HUDEP-2 (cell line): ENCODE measurements at regions not wholly inside any gene's neighbourhood (a gene's known extent, or its start where the extent isn't known, plus 50 kb on each side); places are given as distances from the start of the nearest gene placed in this dataset.
A peak's percentile ranks its signal among the peaks of the same experiment; 100 is the strongest.

Source experiments
- DNase-seq, 76 experiments: peaks; one replicate each; lab custom pipeline; 2025; ENCODE audit not compliant: unreplicated experiment in 76 of 76; lab: John Stamatoyannopoulos, UW

DNA sequence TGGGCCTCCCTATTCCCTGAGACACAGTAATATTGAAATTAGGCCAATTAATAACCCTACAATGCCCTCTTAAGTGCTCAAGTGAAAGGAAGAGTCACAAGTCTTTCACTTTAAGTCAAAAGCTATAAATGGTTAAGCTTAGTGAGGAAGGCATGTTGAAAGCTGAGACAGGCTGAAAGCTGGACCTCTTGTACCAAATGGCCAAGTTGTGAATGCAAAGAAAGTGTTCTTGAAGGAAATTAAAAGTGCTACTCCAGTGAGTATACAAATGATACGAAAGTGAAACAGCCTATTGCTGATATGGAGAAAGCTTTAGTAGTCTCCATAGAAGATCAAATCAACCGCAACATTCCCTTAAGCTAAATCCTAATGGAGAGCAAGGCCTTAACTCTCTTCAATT lies 140.8 kb downstream of the PTCSC3 start:
- DNase-seq: no peak

DNA sequence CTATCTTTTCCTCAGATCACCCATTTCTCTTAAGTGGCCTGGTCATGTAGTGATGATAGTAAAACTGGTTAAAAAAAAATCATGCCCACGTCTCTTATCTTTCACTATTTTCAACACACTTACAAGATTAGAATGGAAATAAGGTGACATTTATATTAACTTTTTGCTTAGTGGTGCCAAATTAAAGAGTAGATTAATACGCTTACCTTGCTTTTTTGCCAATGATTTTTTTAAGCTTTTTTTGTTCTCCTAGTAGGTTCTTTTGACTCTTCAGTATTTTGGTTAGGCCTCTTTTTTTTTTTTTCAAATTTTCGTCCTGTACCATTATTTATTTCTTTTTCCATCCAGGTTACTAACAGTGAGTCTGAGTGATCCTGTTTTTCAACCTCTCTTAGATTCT lies 147.9 kb downstream of the PTCSC3 start:
- no peak for DNase-seq

DNA sequence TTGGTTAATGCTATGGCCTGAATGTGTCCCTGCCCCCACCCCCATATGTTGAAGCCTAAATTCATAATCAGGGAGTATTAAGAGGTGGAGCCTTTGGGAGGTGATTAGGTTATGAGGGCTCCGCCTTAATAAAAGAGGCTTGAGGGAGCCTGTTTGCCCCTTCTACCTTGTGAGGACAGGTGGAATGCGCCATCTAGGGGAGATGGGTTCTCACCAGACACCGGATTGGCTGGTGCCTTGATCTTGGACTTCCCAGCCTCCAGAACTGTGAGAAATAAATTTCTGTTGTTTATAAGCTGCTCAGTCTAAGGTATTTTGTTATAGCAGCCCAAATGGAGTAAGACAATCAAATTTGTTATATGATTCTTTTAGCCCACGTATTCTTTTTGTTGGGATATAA lies 148.3 kb downstream of the PTCSC3 start:
- peak in 1 of 76 experiments; percentile 1 for DNase-seq

DNA sequence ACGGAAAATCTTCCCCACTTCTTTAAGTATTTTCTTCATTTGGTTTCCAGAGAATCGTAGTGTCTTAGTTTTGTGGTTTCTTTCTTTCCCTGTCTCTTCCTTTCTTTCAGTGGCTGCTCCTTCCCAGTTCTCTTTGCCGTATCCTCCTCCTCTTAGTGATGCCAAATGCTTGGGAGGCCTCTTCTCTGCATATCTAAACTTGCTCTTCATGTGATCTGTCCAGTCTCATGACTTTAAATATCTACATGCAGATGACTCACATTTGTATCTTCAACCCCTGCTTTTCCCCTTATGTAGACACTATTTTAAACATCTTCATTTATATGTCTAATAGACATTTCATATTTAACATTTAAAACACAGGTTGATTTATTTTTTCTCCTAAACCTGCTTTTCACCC lies 149.2 kb downstream of the PTCSC3 start:
- no peak for DNase-seq

DNA sequence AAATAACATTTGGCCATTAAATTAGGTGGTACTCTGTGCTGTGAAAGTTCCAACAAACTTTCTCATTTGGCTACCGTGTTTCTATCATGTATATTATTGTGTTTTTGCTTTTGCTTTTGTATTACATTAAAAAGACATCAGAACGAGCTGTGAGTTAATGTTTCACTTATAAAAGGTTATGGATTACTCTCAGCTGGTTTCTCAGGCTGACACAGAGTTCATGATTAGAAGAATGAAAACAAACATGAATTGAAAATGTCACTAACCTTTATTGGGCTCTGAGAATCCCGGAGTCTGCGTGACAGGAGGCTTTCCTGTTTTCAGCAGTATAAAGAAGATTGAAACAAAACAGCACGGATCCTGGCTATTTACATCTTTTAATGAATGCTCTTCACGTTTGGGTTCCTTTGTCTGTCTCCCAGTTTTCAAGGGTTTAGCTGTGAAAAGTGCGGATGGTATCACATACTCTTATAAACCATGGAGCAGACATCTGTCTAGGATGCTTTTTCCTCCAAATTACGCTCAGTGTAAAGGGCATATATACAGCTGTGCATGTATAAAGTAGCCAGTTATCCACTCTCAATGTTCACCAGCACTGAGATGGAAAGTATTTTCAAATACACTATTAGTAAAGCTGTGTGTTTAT lies 153.6 kb downstream of the PTCSC3 start:
- no peak for DNase-seq

DNA sequence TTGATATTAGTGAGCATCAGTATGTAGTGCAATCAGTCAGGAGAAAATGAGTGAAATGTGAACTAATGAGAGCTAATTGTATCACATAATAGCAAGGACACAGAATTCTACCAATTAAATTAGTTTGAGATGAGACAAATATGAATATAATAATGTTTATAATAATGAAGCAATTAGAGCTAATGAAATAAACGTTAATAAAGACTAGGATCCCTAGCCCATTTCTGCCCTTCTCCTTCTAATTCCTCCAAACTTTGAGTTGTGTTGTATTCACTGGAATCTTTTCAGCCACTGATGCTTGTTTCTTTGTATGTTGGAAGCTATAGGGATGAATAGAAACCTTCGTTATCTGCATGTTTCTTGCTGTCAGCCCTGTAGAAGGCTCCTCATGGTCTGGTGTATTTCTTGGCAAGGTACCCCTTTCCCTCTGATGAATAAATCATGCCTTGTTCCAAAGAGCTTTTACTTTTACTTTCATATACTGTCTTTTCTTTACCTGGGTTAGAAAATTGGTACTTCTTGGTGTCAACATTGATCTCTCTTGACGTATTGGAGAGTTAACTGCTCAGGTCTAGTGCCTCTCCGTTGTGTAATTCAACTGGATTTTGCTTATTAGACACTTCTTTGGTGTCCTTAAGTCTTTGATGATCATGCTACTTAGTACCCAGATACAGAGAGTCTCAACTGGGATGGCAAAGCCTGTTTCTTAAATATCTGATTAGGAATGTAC lies 154.8 kb downstream of the PTCSC3 start:
- DNase-seq: no peak

DNA sequence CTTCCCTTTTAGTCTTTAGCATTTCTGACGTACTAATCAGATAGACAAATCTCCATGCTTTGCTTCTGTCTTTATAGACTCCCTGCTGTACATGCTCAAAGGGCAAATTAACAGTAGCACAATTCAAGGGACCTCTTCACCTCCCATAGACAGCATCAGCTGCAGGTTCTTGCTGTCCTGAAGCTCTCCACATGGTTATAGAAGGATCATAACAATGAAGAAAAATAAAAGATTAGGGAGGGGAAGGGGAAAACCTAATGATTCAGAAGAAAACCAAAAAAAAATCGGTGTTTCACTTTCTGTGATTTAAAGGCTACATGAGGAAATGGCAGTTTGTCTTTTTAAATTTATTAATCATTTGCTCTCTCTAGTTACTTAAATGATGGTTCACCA lies 155.5 kb downstream of the PTCSC3 start:
- no peak for DNase-seq

DNA sequence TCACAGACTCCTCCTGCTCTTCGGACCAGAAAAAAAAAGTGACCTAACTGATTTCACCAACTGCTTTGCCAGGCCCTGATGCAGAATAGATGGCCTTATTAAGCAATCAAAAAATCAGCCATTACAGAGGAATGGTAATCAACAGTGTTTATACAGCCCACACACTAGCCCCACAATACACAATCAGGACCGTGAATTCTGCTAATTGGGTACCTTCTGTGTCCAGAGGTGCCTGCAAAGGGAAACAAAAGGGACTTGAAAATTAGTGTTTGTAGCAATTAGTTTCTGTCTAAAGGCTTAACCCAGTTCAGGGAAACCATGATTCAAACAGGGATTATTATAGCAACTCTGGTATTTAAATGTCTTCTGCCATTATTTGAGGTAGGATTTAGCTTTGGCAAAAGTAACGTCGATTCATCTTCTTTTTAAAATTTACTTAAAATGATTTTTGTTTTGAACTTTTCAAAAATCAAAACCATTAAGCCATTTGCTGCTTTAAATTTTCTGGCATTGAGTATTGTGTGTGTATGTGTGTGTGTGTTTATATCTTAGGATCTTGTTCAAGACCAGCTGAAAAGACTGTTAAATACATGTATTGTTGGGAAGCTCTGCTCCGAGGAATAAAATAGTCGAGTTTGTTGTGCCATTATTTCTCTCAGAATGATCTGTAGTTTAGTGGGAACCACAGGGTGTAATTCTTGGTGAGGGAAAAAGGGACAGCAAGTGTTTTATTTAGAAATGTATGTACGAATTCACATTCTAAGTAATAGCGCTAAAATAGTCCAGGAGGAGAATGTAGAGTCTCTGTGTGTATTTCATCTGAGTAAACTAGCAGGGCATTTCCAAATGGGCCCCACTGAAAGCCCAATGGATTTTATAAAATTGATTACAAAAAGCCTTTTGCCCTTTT lies 156.1 kb downstream of the PTCSC3 start:
- no peak for DNase-seq

DNA sequence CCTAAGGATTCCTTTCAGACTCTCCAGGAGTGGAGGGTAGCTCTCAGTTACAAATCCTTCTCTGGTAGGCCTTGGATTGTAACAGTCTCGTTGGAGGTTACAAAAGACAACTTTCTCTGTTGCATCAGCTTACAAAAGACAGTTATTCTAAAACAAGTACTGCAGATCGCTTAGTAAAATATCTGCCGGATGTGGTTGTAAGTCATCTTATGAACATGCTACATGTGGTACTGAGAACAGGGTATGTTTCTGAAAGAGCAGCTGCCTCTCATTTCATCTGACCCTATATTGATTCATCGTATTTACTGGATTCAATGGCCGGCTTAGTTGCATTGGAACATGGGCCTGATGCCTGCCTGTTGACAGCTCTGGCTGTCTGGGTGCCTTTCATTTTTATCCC lies 157.4 kb downstream of the PTCSC3 start:
- no peak for DNase-seq

DNA sequence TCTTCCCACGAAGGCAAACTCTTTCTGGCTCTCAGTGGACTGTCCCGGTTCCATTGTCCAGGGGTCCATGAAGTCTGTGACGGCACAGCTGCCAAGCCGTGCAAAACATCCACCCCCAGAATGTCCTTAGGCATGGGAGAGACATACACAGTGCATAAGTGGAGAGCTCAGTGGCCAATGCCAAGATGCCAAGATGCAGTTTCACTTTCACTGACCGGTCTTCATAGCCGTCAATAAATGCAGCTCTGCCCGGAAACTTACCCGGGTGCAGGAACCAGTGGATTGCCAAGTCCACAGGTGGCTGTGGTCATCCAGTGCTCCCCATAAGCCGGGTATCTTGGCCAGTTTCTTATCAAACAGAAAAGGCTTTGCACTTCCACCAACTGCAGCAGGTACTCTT lies 162.3 kb downstream of the PTCSC3 start:
- no peak for DNase-seq

DNA sequence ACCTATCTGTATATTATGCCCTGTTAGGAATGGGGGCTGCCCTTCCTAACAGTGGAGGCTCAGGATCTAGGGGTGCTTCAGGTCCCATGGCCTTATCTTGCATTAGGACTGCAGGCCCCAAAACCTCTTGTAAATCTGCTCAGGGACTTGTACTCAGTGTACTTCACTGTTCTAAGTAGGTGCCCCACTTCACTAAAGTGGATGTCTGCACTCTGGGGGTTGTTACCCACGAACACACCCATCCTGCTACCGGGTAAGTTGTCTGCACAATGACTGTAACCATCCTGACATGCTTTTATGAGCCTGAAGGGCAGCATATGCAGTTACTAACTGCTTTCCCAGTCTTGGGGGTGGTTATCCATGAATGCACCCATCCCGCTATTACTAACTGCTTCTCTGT lies 163.0 kb downstream of the PTCSC3 start:
- DNase-seq: no peak

DNA sequence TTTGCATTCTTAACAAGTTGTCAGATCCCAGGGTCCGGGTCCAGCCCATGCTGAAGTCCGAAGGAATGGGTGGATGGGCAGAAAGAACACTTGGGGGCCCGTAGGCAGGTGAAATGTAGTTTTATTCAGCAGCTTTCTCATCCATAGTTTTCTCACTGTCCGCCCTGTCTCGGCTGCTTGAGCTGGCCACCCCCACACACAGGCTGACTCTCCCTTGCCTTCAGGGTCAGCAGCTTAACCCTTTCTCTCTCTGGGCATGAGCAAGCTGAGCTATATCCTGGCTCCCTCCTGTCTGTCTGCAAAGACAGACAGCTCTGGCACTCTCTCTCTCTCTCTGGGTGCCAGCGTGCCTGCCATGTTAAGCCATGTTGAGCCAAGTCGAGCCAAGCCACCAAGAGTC lies 163.9 kb downstream of the PTCSC3 start:
- no peak for DNase-seq

DNA sequence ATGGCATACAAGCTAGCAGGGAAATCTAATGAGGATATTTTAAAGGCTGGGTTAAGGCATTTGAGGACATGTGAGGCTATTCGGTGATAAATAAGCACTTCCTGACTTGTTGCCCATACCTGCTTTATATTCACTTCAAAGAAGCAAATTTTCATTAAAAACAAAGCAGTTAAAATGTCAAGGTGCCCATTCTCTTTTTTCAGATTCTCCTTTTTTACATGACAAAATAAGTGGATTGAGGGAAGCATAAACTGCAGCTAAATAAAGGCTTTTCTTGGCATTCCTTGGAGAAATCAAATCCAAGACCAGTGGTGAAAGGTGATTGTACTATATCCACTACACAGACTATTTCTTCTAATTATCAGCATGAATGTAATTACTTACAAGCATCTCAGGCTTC lies 166.9 kb downstream of the PTCSC3 start:
- DNase-seq: no peak

DNA sequence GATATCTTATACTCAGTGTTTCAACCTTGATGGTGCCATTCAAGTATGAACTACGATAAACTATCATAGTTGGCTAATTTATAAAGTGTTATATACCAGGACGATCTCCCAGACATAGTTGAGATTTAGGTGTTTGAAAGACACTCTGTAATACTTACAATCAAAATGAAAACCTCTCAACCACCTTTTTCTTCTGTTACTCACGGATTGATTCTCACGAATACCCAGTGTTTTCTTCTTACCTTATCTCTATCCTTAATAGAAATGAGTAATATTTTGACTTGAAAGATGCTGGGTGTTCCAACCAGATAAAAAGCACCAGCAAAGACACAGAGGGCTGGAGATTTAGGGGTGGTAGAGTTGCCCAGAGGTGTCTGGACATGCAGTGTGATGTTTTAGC lies 169.9 kb downstream of the PTCSC3 start:
- no peak for DNase-seq

DNA sequence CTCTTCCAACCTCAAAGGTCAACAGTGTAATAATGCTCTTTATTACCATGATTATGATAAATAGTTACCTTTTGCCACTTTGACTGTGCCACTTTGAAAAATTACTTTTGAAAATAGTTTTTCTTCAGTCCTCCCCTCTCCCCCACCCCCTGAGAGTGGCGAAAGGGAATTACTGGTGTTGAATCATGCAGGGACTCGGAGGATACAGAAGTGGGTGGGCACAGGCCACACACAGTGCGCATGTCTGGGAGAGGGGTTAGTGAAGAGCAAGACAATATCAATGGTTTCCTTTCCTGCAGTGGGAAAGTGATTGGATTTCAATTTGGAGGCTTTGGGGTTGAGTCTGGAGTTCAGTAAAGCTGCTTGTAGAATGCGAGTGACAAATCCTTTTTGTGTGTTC lies 170.9 kb downstream of the PTCSC3 start:
- no peak for DNase-seq

DNA sequence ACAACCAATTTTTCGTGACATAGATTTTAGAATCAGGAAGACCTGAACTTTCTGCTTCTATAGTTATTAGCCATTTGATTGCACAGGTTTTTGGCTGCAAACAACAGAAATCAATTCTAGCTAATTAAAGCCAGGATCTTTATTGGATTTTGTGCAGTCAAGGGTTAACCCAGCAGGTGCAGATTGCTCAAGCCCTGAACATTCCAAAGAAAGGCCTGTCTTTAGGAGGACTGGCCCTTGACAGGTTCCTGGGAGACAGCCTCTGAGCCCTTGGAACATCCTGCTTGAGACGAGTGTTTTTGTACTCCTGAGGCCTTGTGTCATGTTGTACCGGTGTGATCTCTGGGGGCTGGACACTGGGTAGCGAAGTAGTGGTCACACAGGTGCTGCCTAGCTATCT lies 174.6 kb downstream of the PTCSC3 start:
- DNase-seq: no peak

DNA sequence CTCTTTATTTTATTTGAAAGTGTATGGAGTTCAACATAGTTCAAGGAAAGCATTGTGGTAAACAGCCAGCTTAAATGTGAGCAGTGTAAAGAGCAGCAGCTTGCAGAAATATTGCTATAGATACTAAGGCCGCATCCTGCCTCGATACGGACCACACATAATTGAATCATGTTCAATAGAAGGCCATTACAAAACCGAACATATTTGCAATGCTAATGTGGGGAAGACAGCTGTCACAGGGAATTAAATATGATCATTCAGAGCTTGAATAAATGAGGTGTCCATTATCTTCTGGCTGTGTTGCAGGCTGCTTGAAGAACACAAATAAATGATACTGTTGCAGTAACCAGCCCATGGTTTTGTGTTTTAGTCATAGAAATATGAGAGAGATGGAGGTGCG lies 173.2 kb downstream of the BRMS1L start:
- DNase-seq: no peak

DNA sequence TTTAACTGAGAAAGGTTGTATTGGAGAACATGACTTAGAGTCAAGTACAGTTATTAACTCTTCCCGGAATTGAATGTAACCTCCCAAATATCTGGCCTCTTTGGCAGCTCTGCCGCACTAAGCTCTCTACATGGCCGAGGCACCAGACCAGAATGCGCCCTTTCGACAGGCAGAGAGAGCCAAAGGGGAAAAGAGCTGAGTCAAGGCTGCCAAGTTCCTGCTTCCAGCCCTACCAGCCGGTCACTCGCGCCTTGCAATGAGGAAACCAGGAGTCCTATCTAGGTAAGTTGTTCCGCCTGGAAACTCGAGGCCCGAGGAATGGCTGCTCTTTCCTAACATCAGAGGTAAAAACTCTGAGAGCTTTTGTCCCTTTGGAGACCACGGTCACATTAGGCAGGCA lies 172.2 kb downstream of the BRMS1L start:
- no peak for DNase-seq

DNA sequence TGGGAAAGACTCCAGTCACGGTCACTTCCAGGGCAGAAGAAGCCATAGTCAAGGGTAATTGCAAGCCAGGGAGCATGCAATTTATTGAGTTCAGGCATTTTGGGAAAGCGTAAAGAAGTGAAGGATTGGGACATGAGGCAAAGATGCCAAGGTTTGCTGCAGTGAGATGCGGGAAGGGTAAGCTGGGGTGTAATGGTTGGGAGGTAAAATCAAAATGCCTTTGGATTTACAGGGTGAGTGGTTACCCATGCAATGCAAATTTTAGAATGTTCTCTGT lies 167.5 kb downstream of the BRMS1L start:
- DNase-seq: no peak

DNA sequence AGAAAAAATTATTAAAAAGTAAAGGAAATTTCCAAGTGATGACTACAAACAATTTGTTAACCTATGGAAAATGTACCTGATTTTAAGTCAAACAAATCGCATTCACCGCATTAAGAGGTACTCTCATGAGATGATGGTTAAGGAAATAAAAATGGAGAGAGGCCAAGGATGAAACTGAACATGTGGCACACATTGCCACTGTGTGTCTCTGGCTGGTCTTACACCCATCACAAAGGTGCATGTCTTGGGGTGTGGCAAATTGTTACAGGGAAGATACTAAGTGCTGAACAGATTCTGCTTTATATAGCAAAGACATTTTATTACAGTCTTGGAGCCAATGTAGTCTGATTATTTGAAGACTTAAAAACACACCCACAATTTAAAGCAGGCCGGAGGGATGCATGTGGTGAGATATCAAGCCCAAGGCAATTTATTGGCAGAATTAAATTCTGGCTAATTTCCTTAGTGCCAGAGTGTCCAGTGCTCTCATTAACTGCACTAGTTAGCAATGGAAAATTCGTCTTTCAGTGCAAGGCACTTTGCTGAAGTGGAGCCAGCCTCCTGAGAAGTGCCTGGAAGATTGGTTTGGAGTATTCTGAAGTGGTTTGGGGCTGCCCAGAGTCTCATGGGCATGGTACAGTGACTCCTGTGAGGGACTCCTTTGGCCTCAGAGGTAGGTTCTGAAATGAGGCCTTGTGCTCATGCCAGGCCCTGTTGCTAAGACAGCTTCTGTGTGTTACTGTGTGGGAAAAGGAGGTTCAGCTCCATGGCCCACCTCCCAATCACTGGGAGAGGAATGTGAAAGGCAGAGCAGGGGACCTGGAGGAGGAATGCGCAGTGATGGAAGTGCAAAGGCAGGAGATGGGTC lies 166.9 kb downstream of the BRMS1L start:
- DNase-seq: no peak

DNA sequence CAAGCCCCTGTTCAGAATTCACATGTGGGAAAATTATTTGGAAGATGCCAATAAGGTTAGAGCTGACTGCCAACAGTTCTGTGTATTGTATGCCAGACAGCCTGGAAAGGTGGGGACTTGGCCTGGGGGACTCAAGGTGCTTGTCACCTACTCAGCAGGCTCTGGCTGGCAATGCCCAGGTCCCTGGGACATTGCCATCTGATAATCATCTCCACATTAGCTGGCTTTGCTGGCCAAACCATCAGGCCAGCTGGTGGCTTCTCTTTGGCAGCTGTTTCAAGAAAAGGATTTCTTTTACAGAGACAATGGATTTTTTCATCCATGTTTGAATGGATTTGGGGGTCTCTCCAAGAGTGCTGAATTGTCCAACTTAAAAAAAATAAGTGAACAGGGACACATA lies 165.2 kb downstream of the BRMS1L start:
- no peak for DNase-seq
